RWPE1 (cell line): ENCODE measurements at regions not wholly inside any gene's neighbourhood (a gene's known extent, or its start where the extent isn't known, plus 50 kb on each side); places are given as distances from the start of the nearest gene placed in this dataset.
A peak's percentile ranks its signal among the peaks of the same experiment; 100 is the strongest.

ENCODE experiments used
- CTCF ChIA-PET: fragments of 350-600 bp; sonication (Branson Sonifier 250); formaldehyde crosslinking; extraction: SDS; loops from one replicate; lab custom pipeline; 2021; lab: Yijun Ruan, JAX
- POLR2A ChIA-PET: fragments of 400-600 bp; formaldehyde crosslinking; extraction: SDS; loops from one replicate; lab custom pipeline; 2020; ENCODE audit warnings: antibody characterized with exemption; ENCODE audit not compliant: low non-redundant PET; lab: Yijun Ruan, JAX
- DNase-seq: peaks from one replicate; pipeline ENCODE4 v3.0.0; 2012; ENCODE audit warnings: low spot score
- H3K27ac ChIP-seq: fragments of 450-650 bp; 2 replicates; pipeline ENCODE4 v1.5.1; 2017
- TF ChIP-seq, protein P1 (sequence below): fragments of 450-650 bp; conservative IDR thresholded peaks from 2 replicates; pipeline ENCODE4 v1.5.1; 2017; ENCODE audit warnings: low read depth, mild to moderate bottlenecking

DNA sequence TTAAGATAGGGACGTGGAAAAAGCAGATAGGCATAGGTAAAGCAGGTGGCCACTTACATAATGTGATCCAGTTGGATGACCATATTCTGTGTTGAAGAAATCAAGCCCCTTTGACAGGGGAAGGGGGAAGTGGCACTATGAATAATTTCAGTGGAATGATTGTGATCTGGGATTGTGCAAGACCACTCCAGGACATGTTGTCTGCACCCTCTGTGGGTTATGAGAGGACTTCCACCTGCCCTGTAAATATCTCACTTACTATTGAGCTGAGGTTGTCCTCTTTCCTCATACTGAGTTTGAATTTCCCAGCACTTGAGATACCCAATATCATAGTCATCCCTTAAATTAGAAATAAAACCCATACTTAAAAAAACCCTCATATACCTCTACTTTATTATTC, 220.7 kb downstream of the IRS1 start:
- no peak overlapping the region for H3K27ac ChIP-seq
- TF ChIP-seq, protein P1, sequence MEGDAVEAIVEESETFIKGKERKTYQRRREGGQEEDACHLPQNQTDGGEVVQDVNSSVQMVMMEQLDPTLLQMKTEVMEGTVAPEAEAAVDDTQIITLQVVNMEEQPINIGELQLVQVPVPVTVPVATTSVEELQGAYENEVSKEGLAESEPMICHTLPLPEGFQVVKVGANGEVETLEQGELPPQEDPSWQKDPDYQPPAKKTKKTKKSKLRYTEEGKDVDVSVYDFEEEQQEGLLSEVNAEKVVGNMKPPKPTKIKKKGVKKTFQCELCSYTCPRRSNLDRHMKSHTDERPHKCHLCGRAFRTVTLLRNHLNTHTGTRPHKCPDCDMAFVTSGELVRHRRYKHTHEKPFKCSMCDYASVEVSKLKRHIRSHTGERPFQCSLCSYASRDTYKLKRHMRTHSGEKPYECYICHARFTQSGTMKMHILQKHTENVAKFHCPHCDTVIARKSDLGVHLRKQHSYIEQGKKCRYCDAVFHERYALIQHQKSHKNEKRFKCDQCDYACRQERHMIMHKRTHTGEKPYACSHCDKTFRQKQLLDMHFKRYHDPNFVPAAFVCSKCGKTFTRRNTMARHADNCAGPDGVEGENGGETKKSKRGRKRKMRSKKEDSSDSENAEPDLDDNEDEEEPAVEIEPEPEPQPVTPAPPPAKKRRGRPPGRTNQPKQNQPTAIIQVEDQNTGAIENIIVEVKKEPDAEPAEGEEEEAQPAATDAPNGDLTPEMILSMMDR: no peak
- POLR2A ChIA-PET: no interaction called here
- DNase-seq: peak; percentile 14
- CTCF ChIA-PET: interaction anchor here (0.6 to 0.8 kb wide), 2 partner anchors 352 to 683 kb away, joined by 3 to 4 read pairs; no protein-coding TSS in a partner anchor

DNA sequence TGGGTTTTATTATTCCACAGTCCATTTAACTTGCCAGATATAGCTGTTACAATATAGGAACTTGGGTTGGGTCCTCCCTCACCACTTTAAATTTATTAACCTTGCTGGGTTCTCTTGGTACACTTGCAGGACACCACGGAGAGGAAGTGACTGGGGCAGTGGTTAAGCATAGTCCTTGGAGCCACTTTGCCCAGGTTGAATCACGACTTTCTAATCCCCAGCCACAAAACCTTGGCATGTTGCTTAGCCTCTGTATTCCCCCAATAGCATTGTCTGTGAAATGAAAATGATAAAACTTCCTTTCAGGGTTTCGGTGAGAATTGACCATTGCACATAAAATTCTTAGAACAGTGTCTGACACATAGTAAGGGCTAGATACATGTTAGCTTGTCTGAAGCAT, 221.2 kb downstream of the IRS1 start:
- H3K27ac ChIP-seq: no peak overlapping the region
- no peak for DNase-seq
- ChIA-PET CTCF (no interaction called here), POLR2A (no interaction called here)
- TF ChIP-seq, protein P1: no peak

GRCh38 chr2:226575928-226576327, 223.7 kb downstream of the IRS1 start:
- H3K27ac ChIP-seq: no peak overlapping the region
- DNase-seq: no peak
- ChIA-PET POLR2A (no interaction called here), CTCF (no interaction called here)
- TF ChIP-seq, protein P1: no peak

GRCh38 chr2:226573158-226573557, 226.5 kb downstream of the IRS1 start:
- no peak for DNase-seq
- POLR2A ChIA-PET: no interaction called here
- TF ChIP-seq, protein P1: no peak
- no peak overlapping the region for H3K27ac ChIP-seq
- CTCF ChIA-PET: no interaction called here

DNA sequence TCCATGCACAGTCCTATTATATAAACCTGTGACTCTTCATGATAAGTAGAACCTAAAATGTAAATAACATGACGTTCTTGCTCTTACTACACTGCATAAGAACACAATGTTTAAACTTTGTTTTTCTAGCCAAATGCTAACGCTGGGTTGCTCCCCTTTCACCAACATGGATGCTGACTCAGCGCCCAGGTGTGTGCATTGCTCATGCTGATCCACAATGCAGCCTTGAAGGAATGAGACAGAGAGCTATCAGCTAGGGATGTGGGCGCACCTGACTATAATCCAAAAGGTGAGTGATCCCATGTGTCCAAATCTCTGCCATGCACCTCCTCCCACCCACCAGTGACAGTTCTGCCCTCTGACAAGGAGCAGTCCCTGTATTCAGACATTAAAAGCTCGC, 235.0 kb downstream of the IRS1 start:
- CTCF ChIA-PET: no interaction called here
- no peak overlapping the region for H3K27ac ChIP-seq
- POLR2A ChIA-PET: no interaction called here
- TF ChIP-seq, protein P1: no peak
- peak; percentile 56 for DNase-seq

GRCh38 chr2:226561962-226562361, 237.7 kb downstream of the IRS1 start:
- TF ChIP-seq, protein P1: no peak
- peak; percentile 49 for DNase-seq
- no peak overlapping the region for H3K27ac ChIP-seq
- POLR2A ChIA-PET: no interaction called here
- CTCF ChIA-PET: no interaction called here

DNA sequence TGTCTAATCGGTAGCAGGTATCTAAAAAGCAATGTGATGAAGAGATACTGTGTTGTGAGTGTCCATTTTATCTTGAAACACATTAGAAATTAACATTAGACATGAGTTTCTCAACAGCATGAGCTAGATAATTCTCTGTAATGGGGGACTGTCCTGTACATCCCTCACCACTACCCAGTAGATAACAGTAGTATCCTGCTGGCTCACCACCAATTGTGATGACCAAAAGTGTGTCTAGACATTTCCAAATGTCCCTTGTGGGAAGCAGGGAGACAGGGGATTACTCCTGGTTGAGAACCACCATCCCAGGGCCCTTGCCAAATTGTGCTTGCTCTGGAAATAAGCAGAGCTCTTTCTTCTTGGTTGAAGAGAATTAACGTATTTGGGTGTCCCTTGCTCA, 239.3 kb downstream of the IRS1 start:
- no peak for DNase-seq
- ChIA-PET POLR2A (no interaction called here), CTCF (interaction anchor here (0.6 kb wide), 1 partner anchor 72 kb away, joined by 3 read pairs; no protein-coding TSS in a partner anchor)
- TF ChIP-seq, protein P1: no peak
- H3K27ac ChIP-seq: no peak overlapping the region
